Panc1 (cell line): ENCODE measurements at regions not wholly inside any gene's neighbourhood (a gene's known extent, or its start where the extent isn't known, plus 50 kb on each side); places are given as distances from the start of the nearest gene placed in this dataset.

Experiments
- CTCF ChIP-seq: fragments of 450-650 bp; IDR thresholded peaks from 2 replicates; pipeline ENCODE4 v1.5.1; 2017; ENCODE audit warnings: mild to moderate bottlenecking
- POLR2AphosphoS5 ChIP-seq: IDR thresholded peaks from 2 replicates; pipeline ENCODE4 v1.6.1; 2012; ENCODE audit warnings: mild to moderate bottlenecking, low read depth, low read length, moderate library complexity
- REST ChIP-seq, 2 experiments: IDR thresholded peaks; 2 replicates each; pipeline ENCODE4 v1.6.1; 2011 to 2012; ENCODE audit warnings: low read depth in 2 of 2, control low read depth in 1 of 2, low read length in 1 of 2, mild to moderate bottlenecking in 1 of 2, moderate library complexity in 1 of 2; ENCODE audit not compliant: insufficient read depth in 1 of 2

- TF ChIP-seq POLR2AphosphoS5: no peak
- TF ChIP-seq CTCF: no peak
- TF ChIP-seq REST (IDR thresholded peaks at IDR 0.05; ENCODE audit: insufficient read depth in 1 of 2, low read depth in 2 of 2, low read length in 1 of 2): no peak
These were observed 129.5 kb upstream of the ITGA1 start for GRCh38 chr5:52658246-52658645.
